ENCODE measurements at regions not wholly inside any gene's neighbourhood (a gene's known extent, or its start where the extent isn't known, plus 50 kb on each side); places are given as distances from the start of the nearest gene placed in this dataset.
A peak's percentile ranks its signal among the peaks of the same experiment; 100 is the strongest.

DNA sequence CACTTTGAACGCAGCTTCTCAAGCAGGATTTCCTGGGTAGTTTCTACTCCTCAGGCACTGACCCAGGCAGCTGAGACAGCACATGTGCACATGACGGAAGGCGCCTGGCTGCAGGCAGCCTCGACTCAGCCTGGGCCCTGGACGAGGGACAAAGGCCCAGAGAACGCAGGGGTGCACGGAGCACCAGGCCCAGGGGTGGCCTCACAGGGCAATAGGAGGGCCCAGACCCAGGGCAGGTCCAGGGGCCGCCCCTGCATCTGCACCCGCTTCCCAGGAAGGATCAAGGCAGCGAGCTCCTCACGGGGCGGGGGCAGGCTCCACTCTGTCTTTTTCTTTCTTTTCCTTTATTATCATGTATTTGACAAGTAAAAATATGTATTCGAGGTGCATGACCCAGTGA is 208.4 kb downstream of the BRD1 start:
- Histone ChIP-seq H3K4me3 (no peak overlapping the region), H3K4me1 (no peaks in the 10 kb centered on the region), H3K27me3 (peaks cover 0 to 46% (median 0%) of the 10 kb centered on the region in 3 donors), H3K36me3 (no peaks in the 10 kb centered on the region), H3K27ac (no peak overlapping the region), H3K9me3 (no peaks in the 10 kb centered on the region)
- intact Hi-C loops (cut with DNase I) = no loop called here
- WGBS, 2 donors = 79 to 88% methylated on average over 13 of the region's 13 CpGs
- TF ChIP-seq EP300 (IDR thresholded peaks at IDR 0.05) = no peak
- TF ChIP-seq, protein P1, sequence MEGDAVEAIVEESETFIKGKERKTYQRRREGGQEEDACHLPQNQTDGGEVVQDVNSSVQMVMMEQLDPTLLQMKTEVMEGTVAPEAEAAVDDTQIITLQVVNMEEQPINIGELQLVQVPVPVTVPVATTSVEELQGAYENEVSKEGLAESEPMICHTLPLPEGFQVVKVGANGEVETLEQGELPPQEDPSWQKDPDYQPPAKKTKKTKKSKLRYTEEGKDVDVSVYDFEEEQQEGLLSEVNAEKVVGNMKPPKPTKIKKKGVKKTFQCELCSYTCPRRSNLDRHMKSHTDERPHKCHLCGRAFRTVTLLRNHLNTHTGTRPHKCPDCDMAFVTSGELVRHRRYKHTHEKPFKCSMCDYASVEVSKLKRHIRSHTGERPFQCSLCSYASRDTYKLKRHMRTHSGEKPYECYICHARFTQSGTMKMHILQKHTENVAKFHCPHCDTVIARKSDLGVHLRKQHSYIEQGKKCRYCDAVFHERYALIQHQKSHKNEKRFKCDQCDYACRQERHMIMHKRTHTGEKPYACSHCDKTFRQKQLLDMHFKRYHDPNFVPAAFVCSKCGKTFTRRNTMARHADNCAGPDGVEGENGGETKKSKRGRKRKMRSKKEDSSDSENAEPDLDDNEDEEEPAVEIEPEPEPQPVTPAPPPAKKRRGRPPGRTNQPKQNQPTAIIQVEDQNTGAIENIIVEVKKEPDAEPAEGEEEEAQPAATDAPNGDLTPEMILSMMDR (IDR thresholded peaks at IDR 0.05) = no peak
- no peak for TF ChIP-seq POLR2AphosphoS5 (IDR thresholded peaks at IDR 0.05)
- TF ChIP-seq POLR2A (IDR thresholded peaks at IDR 0.05) = no peak
- no peak for DNase-seq

DNA sequence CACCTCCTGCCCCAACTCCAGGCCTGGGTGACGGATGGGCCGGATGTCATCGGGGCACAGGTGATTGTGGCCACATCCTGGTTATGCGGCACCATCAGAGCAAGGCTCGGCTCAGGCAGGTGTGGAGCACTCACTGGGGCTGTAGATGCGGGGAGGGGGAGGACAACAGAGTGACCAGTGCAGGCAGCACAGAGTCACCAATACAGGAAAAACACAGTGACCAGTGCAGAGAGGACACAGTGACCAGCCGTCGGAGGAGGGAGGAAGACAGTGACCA is 209.1 kb downstream of the BRD1 start:
- H3K9me3 ChIP-seq = peaks cover 0 to 2% (median 0%) of the 10 kb centered on the region in 4 donors
- no peaks in the 10 kb centered on the region for H3K36me3 ChIP-seq
- TF ChIP-seq, protein P1 (IDR thresholded peaks at IDR 0.05) = no peak
- no peak for TF ChIP-seq EP300 (IDR thresholded peaks at IDR 0.05)
- no peak for TF ChIP-seq POLR2AphosphoS5 (IDR thresholded peaks at IDR 0.05)
- no peak for TF ChIP-seq POLR2A (IDR thresholded peaks at IDR 0.05)
- intact Hi-C loops (cut with DNase I) = no loop called here
- H3K27me3 ChIP-seq = peaks cover 0 to 52% (median 0%) of the 10 kb centered on the region in 3 donors
- H3K4me1 ChIP-seq = no peaks in the 10 kb centered on the region
- WGBS, 2 donors = 84 to 87% methylated on average over 8 of the region's 8 CpGs
- H3K27ac ChIP-seq = no peak overlapping the region
- H3K4me3 ChIP-seq = no peak overlapping the region
- peak; percentile 44 for DNase-seq

DNA sequence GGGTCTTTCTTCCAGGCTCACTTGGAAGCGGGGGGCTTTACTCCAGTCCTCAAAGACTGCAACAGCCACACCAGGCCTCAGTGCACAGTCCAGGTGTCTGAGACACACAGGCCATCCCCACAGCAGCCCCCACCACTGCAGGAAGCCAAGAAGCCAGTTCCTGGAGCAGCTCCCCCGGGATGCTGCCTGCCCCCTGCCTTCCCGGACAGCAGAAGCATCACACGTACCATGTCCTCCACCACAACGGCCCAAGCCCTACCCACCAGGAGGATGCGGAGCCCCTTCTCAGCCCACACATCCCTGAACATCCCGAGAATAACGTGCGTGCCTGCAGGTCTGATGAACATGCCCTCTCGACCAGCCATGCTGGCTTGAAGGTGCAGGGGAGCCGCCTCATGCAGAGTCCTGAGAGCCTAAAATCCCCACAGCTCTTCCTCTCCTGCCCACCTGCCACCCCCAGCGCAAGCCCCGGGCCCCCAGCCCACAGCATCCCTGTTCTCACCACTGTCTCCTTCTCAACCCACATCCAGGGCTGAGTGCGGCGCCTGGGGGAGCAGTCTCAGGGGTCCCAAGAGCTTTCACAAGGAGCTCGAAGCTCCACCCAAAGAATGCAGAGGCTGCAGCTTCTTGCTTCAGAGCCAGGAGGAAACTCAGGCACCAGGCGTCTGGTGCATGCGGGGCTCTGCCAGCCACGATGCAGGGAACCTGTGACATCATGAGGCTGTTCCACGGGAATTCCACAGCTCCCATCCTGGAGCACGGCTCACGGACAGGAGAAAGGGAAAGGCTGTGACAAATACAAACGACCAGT is 209.6 kb downstream of the BRD1 start:
- WGBS, 2 donors = 68 to 80% methylated on average over 23 of the region's 23 CpGs
- H3K4me1 ChIP-seq = no peaks in the 10 kb centered on the region

DNA sequence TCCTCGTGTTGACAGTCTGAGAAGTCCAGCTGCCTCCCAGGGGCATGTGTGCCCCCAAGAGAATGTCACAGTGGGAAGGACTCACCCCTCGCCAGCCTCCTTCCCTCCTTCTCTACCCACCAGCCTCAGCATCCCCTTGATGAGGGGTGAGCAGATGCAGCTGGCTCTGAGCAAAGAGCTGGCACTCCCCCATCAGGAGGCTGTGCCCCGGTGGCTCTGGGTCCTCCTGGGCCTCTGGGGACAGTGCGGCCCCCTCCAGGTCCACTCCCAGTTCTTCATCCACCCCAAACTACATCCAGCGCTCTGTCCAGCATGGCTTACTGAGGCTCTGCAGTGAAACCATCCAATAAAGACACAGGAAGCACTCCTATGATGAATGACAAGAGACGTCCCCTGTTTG is 210.4 kb downstream of the BRD1 start:
- DNase-seq = no peak
- Histone ChIP-seq H3K4me3 (no peak overlapping the region), H3K4me1 (no peaks in the 10 kb centered on the region), H3K36me3 (no peaks in the 10 kb centered on the region), H3K27me3 (peaks cover 0 to 52% (median 0%) of the 10 kb centered on the region in 3 donors), H3K27ac (no peak overlapping the region), H3K9me3 (peaks cover 0 to 10% (median 0%) of the 10 kb centered on the region in 4 donors)
- no peak for TF ChIP-seq EP300 (IDR thresholded peaks at IDR 0.05)
- TF ChIP-seq, protein P1 (IDR thresholded peaks at IDR 0.05) = no peak
- no peak for TF ChIP-seq POLR2AphosphoS5 (IDR thresholded peaks at IDR 0.05)
- TF ChIP-seq POLR2A (IDR thresholded peaks at IDR 0.05) = no peak
- 63 to 70% methylated on average over 6 of the region's 6 CpGs for WGBS, 2 donors
- intact Hi-C loops (cut with DNase I) = no loop called here

More for the DNA sequence above, 209.6 kb downstream of the BRD1 start:
- peaks cover 0 to 52% (median 0%) of the 10 kb centered on the region in 3 donors for H3K27me3 ChIP-seq
- peaks cover 0 to 6% (median 0%) of the 10 kb centered on the region in 4 donors for H3K9me3 ChIP-seq
- H3K36me3 ChIP-seq = no peaks in the 10 kb centered on the region
- intact Hi-C loops (cut with DNase I) = no loop called here
- TF ChIP-seq POLR2AphosphoS5 (IDR thresholded peaks at IDR 0.05) (no peak), POLR2A (IDR thresholded peaks at IDR 0.05) (no peak), EP300 (IDR thresholded peaks at IDR 0.05) (no peak)
- TF ChIP-seq, protein P1 (IDR thresholded peaks at IDR 0.05) = no peak
- no peak overlapping the region for H3K4me3 ChIP-seq
- H3K27ac ChIP-seq = no peak overlapping the region
- peak; percentile 37 for DNase-seq
